ENCODE measurements at regions not wholly inside any gene's neighbourhood (a gene's known extent, or its start where the extent isn't known, plus 50 kb on each side); places are given as distances from the start of the nearest gene placed in this dataset.

- whole genome bisulfite sequencing, 2 donors: 82 to 84% methylated on average over 11 to 12 of the region's 12 CpGs
- intact Hi-C loops (cut with DNase I; ENCODE audit: low total_unique reads): no loop called here
- TF ChIP-seq CTCF (IDR thresholded peaks at IDR 0.05) (no peak), POLR2A (IDR thresholded peaks at IDR 0.05) (no peak)
Observed at GRCh38 chr12:131533139-131533538, 177.8 kb upstream of the SFSWAP start.

GRCh38 chr12:131535779-131536178, 175.1 kb upstream of the SFSWAP start:
- no peak overlapping the region for H3K4me3 ChIP-seq (ENCODE audit: low read depth, poor library complexity, severe bottlenecking)
- 89 to 91% methylated on average over 5 of the region's 5 CpGs for WGBS, 2 donors
- TF ChIP-seq CTCF (IDR thresholded peaks at IDR 0.05) (no peak), POLR2A (IDR thresholded peaks at IDR 0.05) (no peak)
- intact Hi-C loops (cut with DNase I; ENCODE audit: low total_unique reads): no loop called here
- DNase-seq (ENCODE audit: low spot score in 2 of 2): no peak

More at GRCh38 chr12:131533139-131533538, 177.8 kb upstream of the SFSWAP start:
- no peak overlapping the region for H3K4me3 ChIP-seq (ENCODE audit: low read depth, poor library complexity, severe bottlenecking)
- DNase-seq (ENCODE audit: low spot score in 2 of 2): no peak

GRCh38 chr12:131536337-131536736, 174.6 kb upstream of the SFSWAP start:
- no peak for TF ChIP-seq POLR2A (IDR thresholded peaks at IDR 0.05)
- TF ChIP-seq CTCF (IDR thresholded peaks at IDR 0.05): no peak
- 66 to 75% methylated on average over 11 of the region's 11 CpGs for WGBS, 2 donors
- no peak overlapping the region for H3K4me3 ChIP-seq (ENCODE audit: low read depth, poor library complexity, severe bottlenecking)
- no peak for DNase-seq (ENCODE audit: low spot score in 2 of 2)
- intact Hi-C loops (cut with DNase I; ENCODE audit: low total_unique reads): no loop called here

GRCh38 chr12:131536766-131537165, 174.1 kb upstream of the SFSWAP start:
- 80 to 83% methylated on average over 13 of the region's 13 CpGs for WGBS, 2 donors
- no peak overlapping the region for H3K4me3 ChIP-seq (ENCODE audit: low read depth, poor library complexity, severe bottlenecking)
- TF ChIP-seq CTCF (IDR thresholded peaks at IDR 0.05) (no peak), POLR2A (IDR thresholded peaks at IDR 0.05) (no peak)
- intact Hi-C loops (cut with DNase I; ENCODE audit: low total_unique reads): no loop called here
- DNase-seq (ENCODE audit: low spot score in 2 of 2): no peak

- intact Hi-C loops (cut with DNase I; ENCODE audit: low total_unique reads): no loop called here
- no peak overlapping the region for H3K4me3 ChIP-seq (ENCODE audit: low read depth, poor library complexity, severe bottlenecking)
- TF ChIP-seq CTCF (IDR thresholded peaks at IDR 0.05) (no peak), POLR2A (IDR thresholded peaks at IDR 0.05) (no peak)
- 38% methylated on average over 11 of the region's 11 CpGs for WGBS, 2 donors
- no peak for DNase-seq (ENCODE audit: low spot score in 2 of 2)
Observed at GRCh38 chr12:131537267-131537958, 173.5 kb upstream of the SFSWAP start.

GRCh38 chr12:131539381-131539780, 171.5 kb upstream of the SFSWAP start:
- TF ChIP-seq CTCF (IDR thresholded peaks at IDR 0.05) (no peak), POLR2A (IDR thresholded peaks at IDR 0.05) (no peak)
- intact Hi-C loops (cut with DNase I; ENCODE audit: low total_unique reads): no loop called here
- 96 to 98% methylated on average over 2 of the region's 2 CpGs for WGBS, 2 donors
- H3K4me3 ChIP-seq (ENCODE audit: low read depth, poor library complexity, severe bottlenecking): no peak overlapping the region
- DNase-seq (ENCODE audit: low spot score in 2 of 2): no peak

Data from lower leg skin (tissue), 4 donors.